PFSK-1 (cell line): ENCODE measurements at regions not wholly inside any gene's neighbourhood (a gene's known extent, or its start where the extent isn't known, plus 50 kb on each side); places are given as distances from the start of the nearest gene placed in this dataset.

Experiments used
- POLR2AphosphoS5 ChIP-seq: IDR thresholded peaks from 2 replicates; pipeline ENCODE4 v1.6.1; 2012; ENCODE audit warnings: low read depth, mild to moderate bottlenecking, control low read depth, low read length, moderate library complexity
- TAF1 ChIP-seq: IDR thresholded peaks from 2 replicates; pipeline ENCODE4 v1.6.1; 2012; ENCODE audit warnings: low read length, control low read depth, borderline replicate concordance; ENCODE audit not compliant: insufficient read depth
- TF ChIP-seq, protein P1 (sequence below), 2 experiments: IDR thresholded peaks; 2 replicates each; pipeline versions ENCODE4 v1.6.1 to v1.8.0; 2011 to 2012; ENCODE audit warnings: low read depth in 2 of 2, low read length in 2 of 2, control low read depth in 1 of 2, inconsistent platforms in 1 of 2, mild to moderate bottlenecking in 1 of 2, moderate library complexity in 1 of 2; ENCODE audit not compliant: insufficient read depth in 1 of 2

DNA sequence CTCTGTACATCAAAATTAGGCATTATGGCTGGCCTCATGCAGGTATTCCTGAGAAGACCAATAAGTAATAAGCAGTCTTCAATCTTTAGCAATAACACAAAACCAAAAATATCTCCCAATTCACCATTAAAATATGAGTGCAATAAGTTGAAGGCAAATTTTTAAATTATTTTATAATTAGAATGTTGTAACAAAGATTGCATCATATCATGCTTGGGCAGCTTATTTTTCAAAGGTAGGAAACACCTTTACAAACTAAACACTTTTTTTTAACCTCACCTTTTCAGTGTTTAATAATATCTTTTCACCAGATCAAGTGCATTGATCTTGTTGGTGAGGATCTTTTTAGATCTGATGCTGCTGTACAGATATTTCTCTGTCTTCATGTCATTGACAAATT is 592.9 kb upstream of the PITX2 start:
- TF ChIP-seq, protein P1, sequence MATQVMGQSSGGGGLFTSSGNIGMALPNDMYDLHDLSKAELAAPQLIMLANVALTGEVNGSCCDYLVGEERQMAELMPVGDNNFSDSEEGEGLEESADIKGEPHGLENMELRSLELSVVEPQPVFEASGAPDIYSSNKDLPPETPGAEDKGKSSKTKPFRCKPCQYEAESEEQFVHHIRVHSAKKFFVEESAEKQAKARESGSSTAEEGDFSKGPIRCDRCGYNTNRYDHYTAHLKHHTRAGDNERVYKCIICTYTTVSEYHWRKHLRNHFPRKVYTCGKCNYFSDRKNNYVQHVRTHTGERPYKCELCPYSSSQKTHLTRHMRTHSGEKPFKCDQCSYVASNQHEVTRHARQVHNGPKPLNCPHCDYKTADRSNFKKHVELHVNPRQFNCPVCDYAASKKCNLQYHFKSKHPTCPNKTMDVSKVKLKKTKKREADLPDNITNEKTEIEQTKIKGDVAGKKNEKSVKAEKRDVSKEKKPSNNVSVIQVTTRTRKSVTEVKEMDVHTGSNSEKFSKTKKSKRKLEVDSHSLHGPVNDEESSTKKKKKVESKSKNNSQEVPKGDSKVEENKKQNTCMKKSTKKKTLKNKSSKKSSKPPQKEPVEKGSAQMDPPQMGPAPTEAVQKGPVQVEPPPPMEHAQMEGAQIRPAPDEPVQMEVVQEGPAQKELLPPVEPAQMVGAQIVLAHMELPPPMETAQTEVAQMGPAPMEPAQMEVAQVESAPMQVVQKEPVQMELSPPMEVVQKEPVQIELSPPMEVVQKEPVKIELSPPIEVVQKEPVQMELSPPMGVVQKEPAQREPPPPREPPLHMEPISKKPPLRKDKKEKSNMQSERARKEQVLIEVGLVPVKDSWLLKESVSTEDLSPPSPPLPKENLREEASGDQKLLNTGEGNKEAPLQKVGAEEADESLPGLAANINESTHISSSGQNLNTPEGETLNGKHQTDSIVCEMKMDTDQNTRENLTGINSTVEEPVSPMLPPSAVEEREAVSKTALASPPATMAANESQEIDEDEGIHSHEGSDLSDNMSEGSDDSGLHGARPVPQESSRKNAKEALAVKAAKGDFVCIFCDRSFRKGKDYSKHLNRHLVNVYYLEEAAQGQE (IDR thresholded peaks at IDR 0.05; ENCODE audit: insufficient read depth in 1 of 2, low read depth in 2 of 2, low read length in 2 of 2) = no peak
- TF ChIP-seq POLR2AphosphoS5 = no peak
- no peak for TF ChIP-seq TAF1
